ENCODE measurements at regions not wholly inside any gene's neighbourhood (a gene's known extent, or its start where the extent isn't known, plus 50 kb on each side); places are given as distances from the start of the nearest gene placed in this dataset.
"Not testable (repeated sequence)": the region's sequence is repeated elsewhere in the genome, so short reads cannot be mapped to it uniquely, and the experiment has no call there.

DNA sequence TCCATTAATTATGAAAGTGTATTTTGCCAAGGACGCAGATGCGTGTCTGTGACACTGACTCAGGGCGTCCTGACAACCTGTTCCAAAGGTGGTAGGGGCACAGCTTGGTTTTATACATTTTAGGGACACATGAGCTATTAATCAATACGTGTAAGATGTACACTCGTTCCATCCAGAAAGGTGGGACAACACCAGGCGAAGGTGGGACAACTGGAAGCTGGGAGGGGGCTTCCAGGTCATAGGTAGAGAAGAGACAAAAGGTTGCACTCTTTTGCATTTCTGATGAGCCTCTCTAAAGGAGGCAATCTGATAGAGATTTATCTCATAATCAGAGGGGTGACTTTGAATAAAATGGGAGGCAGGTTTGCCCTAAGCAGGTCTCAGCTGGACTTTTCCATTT, 82.7 kb upstream of the ZNF746 start:
- Histone ChIP-seq H3K27me3 (no peaks in the 10 kb centered on the region), H3K4me1 (no peaks in the 10 kb centered on the region), H3K9ac (ENCODE audit: low read depth in 2 of 2, low read length in 2 of 2) (no peak overlapping the region), H3K36me3 (no peaks in the 10 kb centered on the region), H3K4me3 (no peak overlapping the region), H3K27ac (no peak overlapping the region), H3K9me3 (no peaks in the 10 kb centered on the region)
- TF ChIP-seq, protein P1, sequence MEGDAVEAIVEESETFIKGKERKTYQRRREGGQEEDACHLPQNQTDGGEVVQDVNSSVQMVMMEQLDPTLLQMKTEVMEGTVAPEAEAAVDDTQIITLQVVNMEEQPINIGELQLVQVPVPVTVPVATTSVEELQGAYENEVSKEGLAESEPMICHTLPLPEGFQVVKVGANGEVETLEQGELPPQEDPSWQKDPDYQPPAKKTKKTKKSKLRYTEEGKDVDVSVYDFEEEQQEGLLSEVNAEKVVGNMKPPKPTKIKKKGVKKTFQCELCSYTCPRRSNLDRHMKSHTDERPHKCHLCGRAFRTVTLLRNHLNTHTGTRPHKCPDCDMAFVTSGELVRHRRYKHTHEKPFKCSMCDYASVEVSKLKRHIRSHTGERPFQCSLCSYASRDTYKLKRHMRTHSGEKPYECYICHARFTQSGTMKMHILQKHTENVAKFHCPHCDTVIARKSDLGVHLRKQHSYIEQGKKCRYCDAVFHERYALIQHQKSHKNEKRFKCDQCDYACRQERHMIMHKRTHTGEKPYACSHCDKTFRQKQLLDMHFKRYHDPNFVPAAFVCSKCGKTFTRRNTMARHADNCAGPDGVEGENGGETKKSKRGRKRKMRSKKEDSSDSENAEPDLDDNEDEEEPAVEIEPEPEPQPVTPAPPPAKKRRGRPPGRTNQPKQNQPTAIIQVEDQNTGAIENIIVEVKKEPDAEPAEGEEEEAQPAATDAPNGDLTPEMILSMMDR (IDR thresholded peaks at IDR 0.05), result no peak
- DNase-seq, result no peak
- intact Hi-C loops (cut with DNase I), result no loop called here

DNA sequence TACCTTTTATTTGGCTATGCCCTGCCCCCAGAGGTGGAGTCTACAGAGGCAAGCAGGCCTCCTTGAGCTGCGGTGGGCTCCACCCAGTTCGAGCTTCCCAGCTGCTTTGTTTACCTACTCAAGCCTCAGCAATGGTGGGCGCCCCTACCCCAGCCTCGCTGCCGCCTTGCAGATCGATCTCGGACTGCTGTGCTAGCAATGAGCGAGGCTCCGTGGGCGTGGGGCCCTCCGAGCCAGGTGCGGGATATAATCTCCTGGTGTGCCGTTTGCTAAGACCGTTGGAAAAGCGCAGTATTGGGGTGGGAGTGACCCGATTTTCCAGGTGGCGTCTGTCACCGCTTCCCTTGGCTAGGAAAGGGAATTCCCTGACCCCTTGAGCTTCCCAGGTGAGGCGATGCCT, 81.8 kb upstream of the ZNF746 start:
- H3K27me3 ChIP-seq; H3K4me3 ChIP-seq; H3K9ac ChIP-seq (ENCODE audit: low read depth in 2 of 2, low read length in 2 of 2); H3K9me3 ChIP-seq; DNase-seq; H3K4me1 ChIP-seq; H3K36me3 ChIP-seq; intact Hi-C loops (cut with DNase I); H3K27ac ChIP-seq: not testable (repeated sequence)

DNA sequence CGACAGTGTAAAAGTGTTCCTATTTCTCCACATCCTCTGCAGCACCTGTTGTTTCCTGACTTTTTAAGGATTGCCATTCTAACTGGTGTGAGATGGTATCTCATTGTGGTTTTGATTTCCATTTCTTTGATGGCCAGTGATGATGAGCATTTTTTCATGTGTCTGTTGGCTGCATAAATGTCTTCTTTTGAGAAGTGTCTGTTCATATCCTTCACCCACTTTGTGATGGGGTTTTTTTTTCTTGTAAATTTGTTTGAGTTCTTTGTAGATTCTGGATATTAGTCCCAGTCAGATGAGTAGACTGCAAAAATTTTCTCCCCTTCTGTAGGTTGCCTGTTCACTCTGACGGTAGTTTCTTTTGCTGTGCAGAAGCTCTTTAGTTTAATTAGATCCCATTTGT, 76.8 kb upstream of the ZNF746 start:
- H3K9ac ChIP-seq (ENCODE audit: low read depth in 2 of 2, low read length in 2 of 2); H3K36me3 ChIP-seq; H3K9me3 ChIP-seq; H3K4me3 ChIP-seq; H3K27me3 ChIP-seq; H3K27ac ChIP-seq; intact Hi-C loops (cut with DNase I); H3K4me1 ChIP-seq; DNase-seq: not testable (repeated sequence)

DNA sequence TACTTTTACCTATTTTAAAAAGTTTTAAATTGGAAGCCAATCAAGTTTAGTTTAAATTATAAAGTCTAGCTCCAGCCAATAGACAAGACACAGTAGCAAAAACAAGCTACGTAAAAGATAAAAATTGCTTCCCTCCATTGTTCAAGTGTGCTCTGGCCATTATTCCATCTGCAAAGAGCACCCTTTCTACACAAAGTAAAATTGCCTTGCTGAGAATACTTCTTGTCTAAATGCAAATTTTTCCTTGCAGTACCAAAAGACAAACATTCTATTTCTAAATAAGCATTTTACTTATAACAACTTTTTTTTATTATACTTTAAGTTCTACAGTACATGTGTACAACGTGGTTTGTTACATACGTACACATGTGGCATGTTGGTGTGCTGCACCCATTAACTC, 75.9 kb upstream of the ZNF746 start:
- no peak overlapping the region for H3K27ac ChIP-seq
- no peaks in the 10 kb centered on the region for H3K36me3 ChIP-seq
- DNase-seq, result no peak
- H3K9ac ChIP-seq (ENCODE audit: low read depth in 2 of 2, low read length in 2 of 2), result no peak overlapping the region
- H3K27me3 ChIP-seq, result no peaks in the 10 kb centered on the region
- intact Hi-C loops (cut with DNase I), result no loop called here
- no peaks in the 10 kb centered on the region for H3K4me1 ChIP-seq
- peaks cover 4% of the 10 kb centered on the region for H3K9me3 ChIP-seq
- TF ChIP-seq, protein P1 (IDR thresholded peaks at IDR 0.05), result no peak
- H3K4me3 ChIP-seq, result no peak overlapping the region

DNA sequence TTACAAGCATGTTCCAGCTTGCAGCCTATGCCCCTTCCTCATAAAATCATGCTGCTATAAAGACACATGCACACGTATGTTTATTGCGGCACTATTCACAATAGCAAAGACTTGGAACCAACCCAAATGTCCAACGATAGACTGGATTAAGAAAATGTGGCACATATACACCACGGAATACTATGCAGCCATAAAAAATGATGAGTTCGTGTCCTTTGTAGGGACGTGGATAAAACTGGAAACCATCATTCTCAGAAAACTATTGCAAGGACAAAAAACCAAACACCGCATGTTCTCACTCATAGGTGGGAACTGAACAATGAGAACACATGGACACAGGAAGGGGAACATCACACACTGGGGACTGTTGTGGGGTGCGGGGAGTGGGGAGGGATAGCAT, 75.3 kb upstream of the ZNF746 start:
- DNase-seq; H3K4me3 ChIP-seq; H3K36me3 ChIP-seq; H3K9ac ChIP-seq (ENCODE audit: low read depth in 2 of 2, low read length in 2 of 2); intact Hi-C loops (cut with DNase I); H3K27ac ChIP-seq; H3K4me1 ChIP-seq; H3K27me3 ChIP-seq; H3K9me3 ChIP-seq: not testable (repeated sequence)

DNA sequence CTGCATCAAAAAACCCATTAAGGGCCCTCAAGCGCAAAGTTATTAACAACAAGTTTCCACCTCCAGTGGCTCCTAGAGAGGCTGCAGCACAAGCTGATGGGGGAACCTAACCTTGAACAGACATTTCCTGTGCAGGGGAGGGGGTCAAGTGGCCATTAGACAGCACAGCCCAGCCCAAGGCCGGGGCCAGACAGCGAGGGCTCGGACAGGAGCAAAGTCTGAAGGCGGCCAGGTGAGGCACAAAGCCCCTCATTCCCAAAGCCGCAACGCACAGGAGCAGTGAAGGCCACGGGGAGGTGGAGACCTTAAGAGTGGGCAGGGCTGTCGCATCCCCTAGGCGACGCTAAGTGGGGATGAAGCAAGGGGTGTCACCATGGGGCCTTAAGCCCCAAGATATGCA, 73.2 kb upstream of the ZNF746 start:
- Histone ChIP-seq H3K4me1 (no peaks in the 10 kb centered on the region), H3K27ac (no peak overlapping the region), H3K9me3 (peaks cover 4% of the 10 kb centered on the region), H3K9ac (ENCODE audit: low read depth in 2 of 2, low read length in 2 of 2) (no peak overlapping the region), H3K36me3 (no peaks in the 10 kb centered on the region), H3K27me3 (no peaks in the 10 kb centered on the region), H3K4me3 (no peak overlapping the region)
- intact Hi-C loops (cut with DNase I), result no loop called here
- TF ChIP-seq, protein P1 (IDR thresholded peaks at IDR 0.05), result no peak
- no peak for DNase-seq

DNA sequence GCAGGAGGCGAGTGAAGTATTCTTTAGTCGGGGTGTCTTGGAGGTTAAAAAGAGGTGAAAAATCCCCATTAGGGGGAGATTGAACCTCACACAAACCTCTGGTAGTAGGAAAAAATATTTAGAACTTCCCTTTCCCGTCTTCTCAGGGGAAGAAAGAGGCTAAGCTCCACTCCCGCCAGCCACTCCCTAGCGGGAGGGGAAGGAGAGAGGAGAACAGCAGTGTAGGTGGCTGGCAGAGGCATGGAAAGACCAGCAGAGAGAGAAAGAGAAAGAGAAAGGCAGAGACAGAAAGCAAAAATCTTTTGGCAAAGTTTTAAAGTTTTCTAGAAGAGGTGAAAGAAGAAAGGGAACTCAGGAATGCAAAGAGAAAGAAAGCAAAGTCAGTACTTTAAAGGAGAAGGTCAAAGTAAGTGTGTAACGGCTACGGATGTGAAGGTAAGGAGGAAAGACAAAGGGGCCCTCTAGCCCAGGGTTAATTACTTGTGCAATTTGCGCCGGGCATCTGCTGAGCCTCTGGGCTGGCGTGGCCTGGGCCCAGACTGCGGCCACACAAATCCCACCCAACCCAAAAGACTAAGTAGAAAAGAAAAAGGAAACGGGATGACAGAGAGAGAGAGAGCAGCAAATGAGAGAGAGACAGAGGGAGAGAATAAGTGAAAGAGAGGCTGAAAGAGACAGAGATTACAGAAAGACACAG, 72.3 kb upstream of the ZNF746 start:
- Histone ChIP-seq H3K9me3 (peaks cover 4% of the 10 kb centered on the region), H3K27ac (no peak overlapping the region), H3K4me3 (no peak overlapping the region), H3K36me3 (no peaks in the 10 kb centered on the region), H3K27me3 (no peaks in the 10 kb centered on the region), H3K9ac (ENCODE audit: low read depth in 2 of 2, low read length in 2 of 2) (no peak overlapping the region), H3K4me1 (peaks cover under 1% of the 10 kb centered on the region)
- no peak for DNase-seq
- TF ChIP-seq, protein P1 (IDR thresholded peaks at IDR 0.05), result no peak
- intact Hi-C loops (cut with DNase I), result no loop called here

All from colonic mucosa (tissue), 4 donors.